HG03103 (cell line): ENCODE measurements at regions not wholly inside any gene's neighbourhood (a gene's known extent, or its start where the extent isn't known, plus 50 kb on each side); places are given as distances from the start of the nearest gene placed in this dataset.
"Not testable (repeated sequence)": the region's sequence is repeated elsewhere in the genome, so short reads cannot be mapped to it uniquely, and the experiment has no call there.

Source experiments
- ATAC-seq: cut with Tn5 transposase; IDR thresholded peaks from one replicate; pipeline ENCODE4 v1.9.1; 2021; ENCODE audit warnings: low read depth; ENCODE audit not compliant: unreplicated experiment

DNA sequence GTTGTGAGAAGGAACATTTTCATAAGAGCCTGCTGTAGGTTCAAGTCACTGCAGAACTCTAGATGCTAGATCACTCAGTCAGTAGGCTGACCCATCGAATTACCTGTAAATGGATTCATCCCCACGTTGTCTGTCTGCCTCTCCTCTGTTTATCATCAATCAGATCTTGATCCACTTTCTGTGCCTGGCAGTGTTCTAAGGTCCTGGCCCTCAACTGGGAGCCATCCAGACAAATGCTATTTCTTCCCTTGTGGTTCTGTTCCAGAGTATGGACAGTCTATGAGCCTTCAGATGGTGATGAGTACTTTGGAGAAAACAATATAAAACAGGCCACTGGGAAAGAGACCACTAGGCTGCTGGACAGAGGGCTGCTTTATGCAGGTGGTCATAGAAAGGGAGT is 699.4 kb upstream of the TMEM132C start:
- ATAC-seq: no peak

DNA sequence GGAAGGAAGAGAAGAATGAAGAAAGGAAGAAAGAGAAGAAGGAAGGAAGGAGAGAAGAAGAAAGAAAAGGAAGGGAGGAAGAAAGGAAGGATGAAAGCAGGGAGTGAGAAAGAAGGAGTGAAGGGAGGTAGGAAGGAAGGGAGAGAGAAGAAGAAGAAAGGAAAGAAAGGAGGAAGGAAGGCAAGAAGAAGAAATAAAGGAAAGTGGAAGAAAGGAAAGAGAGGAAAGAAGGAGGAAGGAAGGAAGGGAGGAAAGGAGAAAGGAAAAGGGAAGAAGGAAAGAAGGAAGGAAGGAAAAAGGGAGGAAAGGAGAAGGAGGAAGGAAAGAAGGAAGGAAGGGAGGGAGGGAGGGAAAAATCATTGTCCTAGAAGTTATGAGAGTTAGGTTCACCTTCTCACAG is 696.6 kb upstream of the TMEM132C start:
- no peak for ATAC-seq

DNA sequence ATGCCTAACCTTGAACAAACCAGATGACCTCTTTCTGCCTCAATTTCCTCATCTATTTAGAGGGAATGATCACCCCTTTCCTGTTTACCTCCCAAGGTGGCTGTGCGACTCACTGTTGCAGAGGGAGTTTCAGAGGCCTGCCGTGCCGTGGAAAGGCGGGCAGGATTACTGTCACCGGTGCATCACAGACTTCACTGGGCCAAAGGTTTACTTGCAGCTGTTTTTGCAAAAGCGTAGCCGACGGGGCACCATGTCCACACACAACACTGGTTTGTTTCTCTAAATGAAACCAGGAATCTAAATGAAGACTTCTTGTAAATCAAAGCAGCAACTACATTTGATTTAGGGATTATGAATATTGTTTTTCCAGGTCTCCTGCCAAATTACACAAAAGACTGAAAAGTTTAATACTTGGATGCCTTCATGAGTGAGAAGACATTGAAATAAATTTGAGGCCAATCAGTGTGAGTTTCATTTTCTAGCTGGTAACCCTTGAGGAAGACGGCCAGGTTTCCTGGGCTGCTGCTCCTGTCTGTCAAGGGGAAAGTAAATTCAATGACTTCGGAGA is 696.1 kb upstream of the TMEM132C start:
- ATAC-seq: no peak

DNA sequence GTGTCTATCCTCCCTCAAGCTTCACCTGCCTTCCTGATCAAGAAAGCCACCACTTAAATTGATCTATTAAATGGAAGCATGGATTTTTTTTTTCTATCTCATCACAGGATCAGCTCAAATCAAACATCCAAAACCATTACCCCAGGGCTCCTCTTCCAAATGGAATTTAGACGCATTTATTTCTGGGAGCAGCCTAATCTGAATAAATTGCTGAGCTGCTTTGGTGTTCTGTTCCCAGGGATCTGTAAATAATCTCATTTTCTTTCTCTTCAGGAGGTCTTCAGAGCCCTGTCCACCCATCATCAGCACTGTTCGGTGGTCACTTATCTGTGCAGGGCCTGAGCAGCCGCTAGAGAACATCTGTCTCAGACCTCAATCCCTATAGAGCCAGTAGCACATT is 695.4 kb upstream of the TMEM132C start:
- ATAC-seq: no peak

DNA sequence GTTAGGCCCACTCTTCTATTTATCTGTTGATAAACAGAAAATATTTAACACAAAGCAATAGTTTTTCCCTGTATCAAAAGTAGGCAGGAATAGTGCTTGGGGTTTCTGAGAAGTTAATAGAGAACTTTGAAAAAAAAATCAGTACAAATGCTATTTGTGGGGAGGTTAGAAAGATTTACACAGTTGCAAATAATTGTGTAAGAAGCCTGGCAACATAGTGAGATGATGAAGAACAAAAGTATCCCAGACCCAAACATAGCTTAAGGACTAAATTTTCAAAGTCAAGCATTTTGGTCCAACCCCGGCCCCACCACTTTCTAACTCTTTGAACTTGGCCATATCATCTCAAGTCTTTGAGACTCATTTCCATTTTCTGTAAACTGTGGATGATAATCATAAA is 687.5 kb upstream of the TMEM132C start:
- no peak for ATAC-seq

DNA sequence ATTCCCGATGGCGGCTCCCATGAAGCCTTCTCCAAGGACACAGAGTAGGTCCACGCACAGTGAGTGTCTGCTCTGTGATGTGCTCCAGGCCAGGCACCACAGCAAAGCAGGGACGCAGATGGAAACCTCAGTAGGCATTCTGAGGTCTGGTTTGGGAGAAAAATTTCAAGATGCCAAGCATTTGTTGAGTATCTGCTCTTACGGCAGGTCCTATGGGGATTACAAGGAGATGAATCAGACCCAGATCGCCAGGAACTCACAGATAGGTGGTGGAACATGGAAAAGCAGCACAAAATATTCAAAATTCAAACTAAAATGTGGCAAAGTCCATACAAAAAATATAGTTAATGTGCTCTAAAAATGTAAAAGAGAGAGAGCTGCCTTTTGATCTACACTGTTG is 684.9 kb upstream of the TMEM132C start:
- no peak for ATAC-seq

DNA sequence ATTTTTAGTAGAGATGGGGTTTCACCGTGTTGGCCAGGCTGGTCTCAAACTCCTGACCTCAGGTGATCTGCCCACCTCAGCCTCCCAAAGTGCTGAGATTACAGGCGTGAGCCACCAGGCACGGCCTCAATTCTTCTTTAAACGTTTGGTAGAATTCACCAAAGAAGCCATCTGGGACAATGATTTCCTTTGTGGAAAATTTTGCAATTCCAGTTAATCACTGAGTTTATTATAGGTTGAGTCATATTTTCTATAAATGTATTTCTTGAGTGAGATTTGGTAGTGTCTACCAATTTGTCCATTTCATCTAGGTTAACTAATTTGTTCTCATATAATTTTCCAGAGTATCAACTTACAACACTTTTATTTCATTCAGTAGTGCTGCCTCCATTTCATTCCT is 683.9 kb upstream of the TMEM132C start:
- no peak for ATAC-seq

DNA sequence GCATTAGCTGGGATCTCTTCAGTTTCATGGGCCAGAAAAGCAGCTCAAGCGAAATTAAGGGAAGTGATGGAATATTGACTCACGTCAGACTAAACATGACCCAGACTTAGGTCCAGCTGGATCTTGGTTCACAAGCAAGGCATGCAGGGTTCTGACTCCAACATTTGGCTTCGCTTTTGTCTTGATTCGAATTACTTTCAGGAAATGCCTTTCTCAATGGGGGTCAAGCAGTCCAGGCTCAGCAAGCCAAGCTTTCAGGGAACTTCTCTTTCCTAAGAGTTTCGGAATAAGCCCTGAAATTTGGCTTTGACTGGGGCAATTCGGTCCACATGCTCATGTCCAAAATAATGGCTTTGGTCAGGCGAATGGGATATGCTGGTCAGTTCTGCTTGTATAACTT is 678.7 kb upstream of the TMEM132C start:
- no peak for ATAC-seq

DNA sequence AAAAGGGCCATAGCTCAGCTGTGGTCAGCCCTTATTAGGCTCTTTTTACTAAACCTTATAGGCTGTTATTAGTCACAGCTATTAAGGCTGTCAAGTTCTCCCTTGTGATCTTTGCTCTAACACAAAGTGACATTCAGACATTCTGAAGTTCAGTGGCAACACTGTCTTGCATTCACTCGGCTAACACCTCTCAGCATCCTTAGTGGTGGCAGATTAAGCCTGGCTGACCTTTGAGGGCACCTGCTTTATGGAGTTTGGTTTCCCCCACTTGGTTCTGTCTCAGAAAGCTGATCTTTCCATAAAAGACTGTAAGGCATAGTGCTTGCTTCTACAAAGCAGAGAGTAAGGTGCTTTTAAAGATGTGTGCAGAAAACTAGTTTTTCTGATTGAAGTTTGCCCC is 677.4 kb upstream of the TMEM132C start:
- ATAC-seq: no peak

DNA sequence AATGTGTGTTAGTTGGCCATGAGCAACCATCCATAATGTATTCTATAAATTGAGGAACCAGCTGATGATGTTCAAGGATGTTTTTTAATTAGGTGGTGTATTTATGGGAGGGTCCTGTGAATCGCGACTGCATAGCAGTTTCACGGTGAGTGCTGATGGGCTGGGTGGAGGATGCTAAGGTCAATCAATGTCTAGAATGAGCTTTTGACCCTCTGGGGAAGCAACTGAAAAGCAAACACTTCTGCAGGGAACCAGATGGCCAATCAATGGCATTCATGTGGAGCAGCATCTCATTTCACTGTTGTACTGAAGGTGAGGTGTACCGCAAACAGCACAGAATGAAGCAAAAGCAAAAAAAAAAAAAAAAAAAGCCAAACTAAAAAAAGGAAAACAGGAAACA is 676.1 kb upstream of the TMEM132C start:
- no peak for ATAC-seq

DNA sequence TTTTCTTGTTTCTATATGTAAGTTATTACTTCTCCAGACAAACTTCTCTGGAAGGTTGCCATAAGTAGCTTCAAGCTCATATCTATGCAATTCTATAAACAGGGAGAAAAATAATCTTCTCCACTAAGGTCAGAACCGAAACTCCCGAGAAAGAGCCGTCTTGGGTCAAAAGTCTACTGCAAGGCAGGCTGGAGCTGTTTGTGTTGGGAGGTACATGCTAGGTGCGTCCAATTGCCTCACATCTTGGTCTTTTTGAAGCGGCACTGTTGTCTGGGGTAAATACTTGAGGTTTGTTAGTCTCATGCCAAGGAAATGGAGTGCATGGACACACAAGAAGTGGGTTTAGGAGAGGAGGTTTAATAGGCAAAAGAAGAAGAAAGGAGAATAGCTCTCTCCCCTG is 674.7 kb upstream of the TMEM132C start:
- ATAC-seq: no peak

DNA sequence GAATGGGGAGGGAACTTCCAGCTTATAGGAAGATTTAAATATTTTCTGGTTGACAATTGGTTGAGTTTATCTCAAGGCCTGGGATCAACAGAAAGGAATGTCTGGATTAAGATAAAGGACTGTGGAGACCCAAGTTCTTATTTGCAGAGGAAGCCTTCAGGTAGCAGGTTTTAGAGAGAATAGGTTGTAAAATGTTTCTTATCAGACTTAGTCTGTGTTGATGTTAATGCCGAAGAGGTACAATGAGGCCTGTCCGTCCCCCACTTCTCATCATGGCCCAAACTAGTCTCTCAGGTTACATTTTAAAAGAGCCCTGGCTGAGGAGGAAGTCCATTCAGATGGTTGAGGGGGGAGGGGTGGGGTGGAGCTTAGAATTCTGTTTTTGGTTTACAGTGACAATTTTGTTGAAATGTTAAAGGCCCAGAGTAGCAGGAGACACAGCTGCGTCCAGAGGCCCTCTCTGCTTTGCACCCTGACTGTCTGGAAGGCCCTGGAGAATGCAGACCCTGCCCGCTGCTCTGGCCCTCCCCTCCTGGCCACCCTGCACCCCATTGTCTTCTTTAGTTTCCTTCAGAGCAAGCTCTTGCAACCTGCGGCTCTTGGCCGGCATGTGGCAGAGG is 672.5 kb upstream of the TMEM132C start:
- ATAC-seq: no peak

DNA sequence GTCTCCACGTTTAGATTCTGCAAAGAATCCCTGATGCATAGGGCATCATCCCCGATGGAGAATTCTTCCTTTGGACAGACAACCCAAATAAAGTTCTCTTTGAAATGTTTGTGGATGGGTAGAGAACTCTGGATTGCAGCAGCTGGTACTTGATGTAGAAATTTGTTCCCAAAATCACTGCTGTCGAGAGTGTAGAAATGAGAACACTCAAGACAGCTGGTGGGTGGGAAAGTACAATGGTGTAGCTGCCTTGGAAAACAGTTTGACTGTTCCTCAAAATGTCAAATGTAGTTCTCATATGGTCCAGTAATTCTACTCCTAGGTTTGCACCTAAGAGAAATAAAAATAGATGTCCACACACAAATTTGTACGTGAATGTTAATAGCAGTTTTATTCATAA is 671.5 kb upstream of the TMEM132C start:
- ATAC-seq: no peak

DNA sequence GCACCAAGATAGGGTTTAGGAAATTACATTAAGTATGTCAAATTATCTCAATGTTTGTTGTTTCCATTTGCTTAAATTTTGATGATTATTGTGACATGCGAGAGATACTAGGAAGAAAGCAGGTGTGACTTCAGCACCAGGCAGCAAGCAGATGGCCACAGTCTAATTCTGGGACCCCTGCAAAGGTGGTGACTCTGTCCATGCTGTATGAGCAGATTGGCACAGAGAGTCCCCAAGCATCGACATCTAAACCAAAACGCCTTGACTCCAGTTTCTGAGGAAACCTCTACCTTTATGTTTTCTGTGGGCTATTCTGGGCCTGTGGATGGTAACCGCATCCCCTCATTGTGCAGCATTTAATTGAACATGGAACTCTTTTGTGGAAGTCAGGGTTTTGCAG is 670.1 kb upstream of the TMEM132C start:
- ATAC-seq: no peak

DNA sequence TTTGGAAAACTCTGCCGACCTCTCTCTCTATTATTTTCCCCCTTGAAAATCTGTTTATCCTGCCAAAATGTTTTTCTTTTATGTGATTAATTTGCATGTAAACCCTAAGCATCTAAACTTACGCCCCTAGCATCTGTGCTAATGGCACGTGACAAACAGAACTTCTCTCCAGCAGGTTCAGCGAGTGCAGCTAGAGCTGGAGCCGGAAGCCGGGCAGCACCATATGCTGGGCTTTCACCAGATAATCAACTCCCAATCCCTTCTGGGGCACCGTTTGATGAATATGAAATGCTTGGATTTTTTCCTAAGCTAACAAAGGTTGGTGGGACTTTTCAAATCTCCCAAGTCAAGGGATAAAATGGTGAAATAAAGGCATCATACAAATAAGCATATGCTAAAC is 667.5 kb upstream of the TMEM132C start:
- ATAC-seq: no peak

DNA sequence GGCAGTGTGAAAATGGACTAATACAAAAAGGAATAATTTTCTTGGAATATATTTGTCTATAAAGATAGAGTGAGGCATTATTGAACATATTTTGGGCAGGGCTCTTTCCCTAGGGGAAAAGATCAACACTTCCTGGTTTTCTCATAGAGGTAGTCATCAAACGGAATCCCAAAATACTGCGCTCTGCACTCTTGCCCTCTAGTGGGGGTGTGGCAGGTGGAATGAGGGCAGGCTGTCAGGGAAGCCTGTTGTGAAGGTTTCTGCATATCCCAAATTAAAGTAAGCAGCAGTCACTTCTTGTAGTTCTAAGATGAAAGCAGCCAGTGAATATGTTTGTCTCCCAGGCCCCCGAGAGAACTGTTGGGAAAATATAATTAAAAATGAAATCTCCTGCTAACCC is 666.8 kb upstream of the TMEM132C start:
- ATAC-seq: no peak

DNA sequence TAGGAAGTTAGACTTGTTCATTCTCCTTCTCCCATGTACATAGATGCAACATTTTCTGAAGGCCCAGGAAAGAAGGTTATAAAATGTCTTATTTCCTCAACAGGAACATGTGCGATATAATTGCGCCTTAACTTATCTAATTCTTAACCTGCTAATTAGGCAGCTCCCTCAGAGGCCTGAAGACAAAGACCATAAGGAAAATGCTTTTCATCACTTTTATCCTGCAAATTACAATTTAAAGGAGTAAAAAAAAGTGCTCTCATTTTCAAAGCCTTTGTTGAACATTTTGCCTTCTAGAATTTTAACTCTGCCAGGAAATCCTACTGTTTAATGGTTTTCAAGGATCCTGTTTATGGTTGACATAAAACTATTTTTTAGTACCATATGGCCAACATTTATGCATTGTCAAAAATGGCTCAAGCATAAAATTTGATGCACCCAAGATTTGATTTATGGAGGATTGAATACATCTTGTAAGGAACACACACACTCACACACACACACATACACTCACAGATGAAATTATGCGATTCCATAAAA is 660.4 kb upstream of the TMEM132C start:
- no peak for ATAC-seq

DNA sequence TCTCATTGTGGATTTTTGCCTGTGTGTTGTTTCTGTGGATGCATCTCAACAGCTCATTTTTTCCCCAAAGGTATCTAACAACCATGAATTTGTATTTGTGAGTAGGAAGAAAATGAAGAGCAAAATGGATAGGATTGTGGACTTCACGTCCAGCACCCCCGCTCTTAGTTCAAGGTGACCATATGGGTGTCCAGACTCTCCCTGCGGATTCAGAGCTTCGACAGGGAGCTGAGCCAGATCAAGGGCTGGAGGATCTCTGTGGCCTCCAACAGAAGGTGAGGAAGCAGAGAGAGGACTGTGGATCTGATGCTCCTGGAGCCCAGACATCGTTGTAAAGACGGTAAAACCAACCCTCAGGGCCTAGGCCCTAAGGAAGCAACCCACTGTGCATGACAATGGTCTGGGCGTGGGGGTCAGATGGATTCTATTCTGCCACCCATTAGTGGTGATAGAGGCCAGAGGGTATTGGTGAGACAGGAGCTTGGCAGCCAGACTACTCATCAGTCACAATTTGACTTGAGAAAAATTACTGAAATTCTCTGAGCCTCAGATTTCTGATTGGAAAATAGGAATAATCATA is 659.7 kb upstream of the TMEM132C start:
- ATAC-seq: no peak

DNA sequence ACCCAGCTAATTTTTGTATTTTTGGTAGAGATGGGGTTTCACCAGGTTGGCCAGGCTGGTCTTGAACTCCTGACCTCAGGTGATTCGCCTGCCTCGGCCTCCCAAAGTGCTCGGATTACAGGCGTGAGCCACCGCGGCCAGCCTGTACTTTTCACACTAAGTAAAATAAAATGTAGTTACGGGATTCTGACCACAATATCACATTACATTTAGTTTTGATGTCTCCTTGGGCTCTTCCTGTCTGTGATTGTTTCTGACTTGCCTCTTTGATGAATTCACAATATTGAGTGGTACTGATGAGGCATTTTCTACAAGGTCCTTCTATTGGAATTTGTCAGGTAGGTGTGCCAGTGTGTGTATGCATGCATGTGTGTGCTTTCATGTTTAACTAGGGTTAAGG is 658.6 kb upstream of the TMEM132C start:
- not testable (repeated sequence) for ATAC-seq

DNA sequence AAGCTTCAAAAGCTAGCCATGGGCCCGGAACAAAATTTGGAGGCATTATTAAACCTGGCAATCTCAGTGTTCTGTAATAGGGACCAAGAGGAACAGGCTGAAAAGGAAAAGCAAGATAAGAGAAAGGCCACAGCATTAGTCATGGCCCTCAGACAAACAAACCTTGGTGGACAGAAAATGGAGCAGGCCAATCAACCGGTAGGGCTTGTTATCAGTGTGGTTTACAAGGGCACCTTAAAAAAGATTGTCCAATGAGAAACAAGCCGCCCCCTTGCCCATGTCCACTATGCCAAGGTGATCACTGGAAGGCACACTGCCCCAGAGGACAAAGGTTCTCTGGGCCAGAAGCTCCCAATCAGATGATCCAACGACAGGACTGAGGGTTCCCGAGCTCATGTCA is 653.9 kb upstream of the TMEM132C start:
- ATAC-seq: no peak

DNA sequence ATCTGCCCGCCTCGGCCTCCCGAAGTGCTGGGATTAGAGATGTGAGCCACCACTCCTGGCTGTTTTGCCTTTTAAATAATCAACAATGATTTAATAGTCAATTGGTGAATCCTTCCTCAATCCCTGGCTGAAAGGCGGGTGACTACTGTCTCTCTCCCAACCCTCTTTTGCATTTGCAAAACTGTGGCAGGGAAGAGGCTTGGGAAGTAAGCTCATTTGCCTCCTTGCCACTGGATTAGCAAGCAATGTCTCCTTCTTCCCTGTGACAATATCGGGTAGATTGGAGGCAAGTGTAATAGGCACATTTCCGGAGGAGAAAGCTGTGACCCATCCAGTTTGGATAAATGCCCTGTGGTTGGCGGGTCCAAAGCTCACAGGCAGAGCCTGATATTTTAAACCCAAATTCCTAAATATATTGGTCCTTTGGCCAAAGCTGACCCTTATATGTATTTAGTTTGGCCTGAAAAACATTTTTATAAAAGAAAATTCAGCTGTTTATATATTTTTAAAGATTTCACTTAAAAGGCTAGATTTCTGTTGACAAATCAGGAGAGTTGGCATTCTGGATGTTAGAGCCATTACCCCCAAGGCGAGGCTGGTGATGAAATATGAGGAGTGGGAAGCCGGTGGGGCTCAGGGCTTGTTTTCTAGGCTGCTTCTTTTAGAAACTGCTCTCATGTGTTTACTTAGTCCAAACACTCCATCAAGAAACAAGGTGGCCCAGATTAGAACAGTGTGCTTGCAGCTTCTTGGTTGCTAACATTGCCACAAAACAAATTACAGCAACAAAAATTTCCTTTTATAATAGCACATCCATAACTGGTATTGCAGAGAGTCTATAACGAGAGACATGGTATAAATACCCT is 646.9 kb upstream of the TMEM132C start:
- ATAC-seq: no peak
